ENCODE measurements at regions not wholly inside any gene's neighbourhood (a gene's known extent, or its start where the extent isn't known, plus 50 kb on each side); places are given as distances from the start of the nearest gene placed in this dataset.

- TF ChIP-seq CTCF (conservative IDR thresholded peaks at IDR 0.05; ENCODE audit: low read depth in 2 of 2) = no peak
- TF ChIP-seq EZH2 (IDR thresholded peaks at IDR 0.05; ENCODE audit: low read depth, unreplicated experiment) = no peak
- TF ChIP-seq NANOG (IDR thresholded peaks at IDR 0.05; ENCODE audit: borderline replicate concordance) = no peak
- no peak for TF ChIP-seq POLR2AphosphoS5 (IDR thresholded peaks at IDR 0.05; ENCODE audit: low read depth)
- TF ChIP-seq REST (IDR thresholded peaks at IDR 0.05; ENCODE audit: unreplicated experiment) = no peak
- TF ChIP-seq EZH2phosphoT487 (IDR thresholded peaks at IDR 0.05; ENCODE audit: unreplicated experiment) = no peak
- TF ChIP-seq STAT1 (IDR thresholded peaks at IDR 0.05; ENCODE audit: unreplicated experiment) = no peak
- TF ChIP-seq CREB1 (CRISPR knock-in tag; IDR thresholded peaks at IDR 0.05; ENCODE audit: low read depth) = no peak
These were observed 178.6 kb upstream of the SMAD3 start for GRCh38 chr15:66886686-66887273.

All from GM23338 (cell line).